ENCODE measurements at regions not wholly inside any gene's neighbourhood (a gene's known extent, or its start where the extent isn't known, plus 50 kb on each side); places are given as distances from the start of the nearest gene placed in this dataset.

- Histone ChIP-seq H3K4me1 (ENCODE audit: control extremely low read depth in 1 of 4, control insufficient read depth in 4 of 4, insufficient read depth in 4 of 4, low read length in 3 of 4) (no peaks in the 10 kb centered on the region), H3K4me3 (ENCODE audit: control insufficient read depth in 1 of 7, extremely low read depth in 1 of 7, insufficient read depth in 4 of 7, low read depth in 2 of 7, low read length in 6 of 7) (no peak overlapping the region), H3K27me3 (replicated peaks in 2 of 5; ENCODE audit: control insufficient read depth in 4 of 5, insufficient read depth in 5 of 5, low read length in 4 of 5) (peaks cover 4 to 49% (median 8%) of the 10 kb centered on the region in 5 experiments), H3K27ac (ENCODE audit: insufficient read depth in 1 of 2, low read depth in 1 of 2, low read length in 2 of 2, poor library complexity in 1 of 2, severe bottlenecking in 2 of 2) (no peak overlapping the region), H3K9me3 (ENCODE audit: control extremely low read depth in 1 of 5, control insufficient read depth in 4 of 5, insufficient read depth in 2 of 5, low read depth in 1 of 5, low read length in 4 of 5) (peaks cover 0 to 16% (median 0%) of the 10 kb centered on the region in 5 experiments), H3K36me3 (ENCODE audit: control insufficient read depth in 4 of 4, insufficient read depth in 4 of 4, low read length in 3 of 4) (no peaks in the 10 kb centered on the region)
- 63% methylated on average over 5 of the region's 7 CpGs for WGBS (ENCODE audit: insufficient coverage)
- DNase-seq, result no peak
- ChIA-PET POLR2A (no interaction called here), CTCF (no interaction called here)
Observed at GRCh38 chr16:86458149-86458777, 52.1 kb upstream of the FOXF1 start.

- no peak for DNase-seq
- H3K4me3 ChIP-seq (ENCODE audit: control insufficient read depth in 1 of 7, extremely low read depth in 1 of 7, insufficient read depth in 4 of 7, low read depth in 2 of 7, low read length in 6 of 7), result no peak overlapping the region
- H3K9me3 ChIP-seq (ENCODE audit: control extremely low read depth in 1 of 5, control insufficient read depth in 4 of 5, insufficient read depth in 2 of 5, low read depth in 1 of 5, low read length in 4 of 5), result peaks cover 0 to 16% (median 0%) of the 10 kb centered on the region in 5 experiments
- POLR2A ChIA-PET, result no interaction called here
- no peaks in the 10 kb centered on the region for H3K4me1 ChIP-seq (ENCODE audit: control extremely low read depth in 1 of 4, control insufficient read depth in 4 of 4, insufficient read depth in 4 of 4, low read length in 3 of 4)
- WGBS (ENCODE audit: insufficient coverage), result 86% methylated on average over 13 of the region's 13 CpGs
- peaks cover 2 to 43% (median 8%) of the 10 kb centered on the region in 5 experiments for H3K27me3 ChIP-seq (replicated peaks in 2 of 5; ENCODE audit: control insufficient read depth in 4 of 5, insufficient read depth in 5 of 5, low read length in 4 of 5)
- no peak overlapping the region for H3K27ac ChIP-seq (ENCODE audit: insufficient read depth in 1 of 2, low read depth in 1 of 2, low read length in 2 of 2, poor library complexity in 1 of 2, severe bottlenecking in 2 of 2)
- CTCF ChIA-PET, result no interaction called here
- no peaks in the 10 kb centered on the region for H3K36me3 ChIP-seq (ENCODE audit: control insufficient read depth in 4 of 4, insufficient read depth in 4 of 4, low read length in 3 of 4)
Observed at GRCh38 chr16:86459266-86459665, 51.1 kb upstream of the FOXF1 start.
